H9 (cell line): ENCODE measurements at regions not wholly inside any gene's neighbourhood (a gene's known extent, or its start where the extent isn't known, plus 50 kb on each side); places are given as distances from the start of the nearest gene placed in this dataset.

Experiments used
- DNase-seq: peaks from one replicate; pipeline ENCODE4 v3.0.0-alpha.2; 2017
- H2AFZ ChIP-seq: one replicate; pipeline ENCODE4 v1.6.1; 2013; ENCODE audit warnings: mild to moderate bottlenecking, low read length, control low read depth, moderate library complexity
- H2AK5ac ChIP-seq: 2 replicates; pipeline ENCODE4 v1.6.1; 2013; ENCODE audit warnings: low read length, control low read depth, mixed read lengths; ENCODE audit not compliant: insufficient read length
- H2BK120ac ChIP-seq: one replicate; pipeline ENCODE4 v1.6.1; 2013; ENCODE audit warnings: low read depth, mild to moderate bottlenecking, low read length, control low read depth, inconsistent platforms; ENCODE audit not compliant: poor library complexity, severe bottlenecking
- H2BK12ac ChIP-seq: 2 replicates; pipeline ENCODE4 v1.6.1; 2013; ENCODE audit warnings: low read length, control low read depth, mixed read lengths, low read depth; ENCODE audit not compliant: insufficient read length
- H2BK15ac ChIP-seq: 2 replicates; pipeline ENCODE4 v1.6.1; 2013; ENCODE audit warnings: low read depth, low read length, control low read depth
- H2BK20ac ChIP-seq: one replicate; pipeline ENCODE4 v1.6.1; 2013; ENCODE audit warnings: low read depth, mild to moderate bottlenecking, low read length, control low read depth, inconsistent platforms; ENCODE audit not compliant: poor library complexity, severe bottlenecking
- H2BK5ac ChIP-seq: 2 replicates; pipeline ENCODE4 v1.6.1; 2013; ENCODE audit warnings: low read length, control low read depth, mixed read lengths; ENCODE audit not compliant: insufficient read length
- H3K14ac ChIP-seq: 2 replicates; pipeline ENCODE4 v1.6.1; 2013; ENCODE audit warnings: low read length, control low read depth; ENCODE audit not compliant: insufficient read depth
- H3K18ac ChIP-seq: 2 replicates; pipeline ENCODE4 v1.6.1; 2013; ENCODE audit warnings: low read depth, mild to moderate bottlenecking, mixed read lengths, low read length, control low read depth; ENCODE audit not compliant: insufficient read length
- H3K23ac ChIP-seq: 2 replicates; pipeline ENCODE4 v1.6.1; 2013; ENCODE audit warnings: low read length, control low read depth, mixed read lengths, low read depth; ENCODE audit not compliant: insufficient read length
- H3K23me2 ChIP-seq: 2 replicates; pipeline ENCODE4 v1.6.1; 2013; ENCODE audit warnings: low read depth, mild to moderate bottlenecking, mixed read lengths, low read length, control low read depth; ENCODE audit not compliant: insufficient read length, poor library complexity, severe bottlenecking
- H3K27ac ChIP-seq: 2 replicates; pipeline ENCODE4 v1.5.1; 2013; ENCODE audit warnings: low read length, control low read depth, mixed read lengths, low read depth; ENCODE audit not compliant: insufficient read length
- H3K27me3 ChIP-seq: 2 replicates; pipeline ENCODE4 v1.6.1; 2013; ENCODE audit warnings: low read length, control low read depth, inconsistent platforms; ENCODE audit not compliant: insufficient read depth
- H3K4ac ChIP-seq: 2 replicates; pipeline ENCODE4 v1.6.1; 2013; ENCODE audit warnings: low read depth, mild to moderate bottlenecking, control low read depth, inconsistent platforms, low read length, moderate library complexity
- H3K4me1 ChIP-seq: 2 replicates; pipeline ENCODE4 v1.6.1; 2013; ENCODE audit warnings: low read length, control low read depth, inconsistent platforms; ENCODE audit not compliant: insufficient read depth
- H3K4me2 ChIP-seq: 2 replicates; pipeline ENCODE4 v1.6.1; 2013; ENCODE audit warnings: low read length, control low read depth, mixed read lengths; ENCODE audit not compliant: insufficient read length, insufficient read depth
- H3K56ac ChIP-seq: 2 replicates; pipeline ENCODE4 v1.6.1; 2013; ENCODE audit warnings: low read depth, mild to moderate bottlenecking, mixed read lengths, low read length, control low read depth; ENCODE audit not compliant: insufficient read length
- H3K79me1 ChIP-seq: 2 replicates; pipeline ENCODE4 v1.6.1; 2013; ENCODE audit warnings: low read depth, mild to moderate bottlenecking, moderate library complexity, low read length, control low read depth, inconsistent platforms; ENCODE audit not compliant: insufficient read depth, poor library complexity, severe bottlenecking
- H3K79me2 ChIP-seq: 2 replicates; pipeline ENCODE4 v1.6.1; 2013; ENCODE audit warnings: low read length, control low read depth, inconsistent platforms; ENCODE audit not compliant: insufficient read depth
- H3K9ac ChIP-seq: 2 replicates; pipeline ENCODE4 v1.6.1; 2013; ENCODE audit warnings: low read length, control low read depth, mixed read lengths; ENCODE audit not compliant: insufficient read length; ENCODE audit errors: extremely low read depth
- H3K9me3 ChIP-seq: one replicate; pipeline ENCODE4 v1.6.1; 2013; ENCODE audit warnings: low read depth, low read length, inconsistent platforms; ENCODE audit not compliant: control insufficient read depth
- H3T11ph ChIP-seq: one replicate; pipeline ENCODE4 v1.6.1; 2013; ENCODE audit warnings: mild to moderate bottlenecking, low read length, control low read depth, inconsistent platforms
- H4K20me1 ChIP-seq: one replicate; pipeline ENCODE4 v1.6.1; 2013; ENCODE audit not compliant: control insufficient read depth, insufficient read length, insufficient read depth
- H4K5ac ChIP-seq: 2 replicates; pipeline ENCODE4 v1.6.1; 2013; ENCODE audit warnings: low read depth, mild to moderate bottlenecking, mixed read lengths, low read length, control low read depth; ENCODE audit not compliant: insufficient read length
- H4K8ac ChIP-seq: replicated peaks from 2 replicates; pipeline ENCODE4 v1.6.1; 2013; ENCODE audit warnings: low read length, control low read depth, mixed read lengths, low read depth; ENCODE audit not compliant: insufficient read length
- H4K91ac ChIP-seq: 2 replicates; pipeline ENCODE4 v1.6.1; 2013; ENCODE audit warnings: low read depth, mild to moderate bottlenecking, moderate library complexity, mixed read lengths, low read length, control low read depth; ENCODE audit not compliant: insufficient read length
- H3K27ac Mint-ChIP-seq, 3 experiments: 2 replicates in 2 of 3; 3 replicates in 1 of 3; pipeline ENCODE4 v1.8.0; 2020 to 2021; ENCODE audit warnings: mixed read lengths in 3 of 3, mild to moderate bottlenecking in 1 of 3, moderate library complexity in 1 of 3
- H3K27me3 Mint-ChIP-seq: 2 replicates; pipeline ENCODE4 v1.8.0; 2021; ENCODE audit warnings: low read depth, mild to moderate bottlenecking, moderate library complexity, mixed read lengths
- H3K36me3 Mint-ChIP-seq, 3 experiments: 2 replicates in 2 of 3; 3 replicates in 1 of 3; pipeline ENCODE4 v1.8.0; 2020 to 2021; ENCODE audit warnings: low read depth in 3 of 3, mixed read lengths in 3 of 3; ENCODE audit not compliant: insufficient read depth in 1 of 3
- H3K4me1 Mint-ChIP-seq, 2 experiments: 2 replicates each; pipeline ENCODE4 v1.8.0; 2020; ENCODE audit warnings: mixed read lengths in 2 of 2
- H3K4me3 Mint-ChIP-seq, 2 experiments: 2 replicates in 1 of 2; 3 replicates in 1 of 2; pipeline ENCODE4 v1.8.0; 2020 to 2021; ENCODE audit warnings: mild to moderate bottlenecking in 2 of 2, mixed read lengths in 2 of 2, moderate library complexity in 1 of 2
- H3K9me3 Mint-ChIP-seq, 2 experiments: 2 replicates in 1 of 2; 3 replicates in 1 of 2; pipeline ENCODE4 v1.8.0; 2020; ENCODE audit warnings: mild to moderate bottlenecking in 2 of 2, mixed read lengths in 2 of 2, moderate library complexity in 1 of 2
- CTCF ChIP-seq: fragments of 200-600 bp; sonication (generic); conservative IDR thresholded peaks from 3 replicates; pipeline ENCODE4 v1.8.0; 2021; ENCODE audit warnings: antibody characterized with exemption, mild to moderate bottlenecking
- WGBS: extraction: QIAGEN DNeasy Blood & Tissue Kit; methylation state at CpG from one replicate; pipeline ENCODE4 v1.1.7; 2013; ENCODE audit warnings: missing lambda C conversion rate, low lambda C conversion rate, mixed read lengths; ENCODE audit not compliant: insufficient read length; ENCODE audit errors: extremely low coverage; 5-methylcytosine and 5-hydroxymethylcytosine counted together

- Mint-ChIP-seq H3K4me3 (no peak overlapping the region), H3K27me3 (no peaks in the 10 kb centered on the region), H3K4me1 (no peaks in the 10 kb centered on the region), H3K27ac (no peak overlapping the region), H3K36me3 (0 out of 7 replicates have a peak, but pooled peaks cover 0 to 2% (median 0%) of the 10 kb centered on the region in 3 experiments), H3K9me3 (peaks cover 2 to 5% of the 10 kb centered on the region in 2 experiments; a peak in 2 of 5 replicates)
- Histone ChIP-seq H2BK120ac (no peak overlapping the region), H3K79me1 (no peaks in the 10 kb centered on the region), H4K8ac (no peak overlapping the region), H2AFZ (no peak overlapping the region), H3K4ac (no peak overlapping the region), H3K4me1 (no peaks in the 10 kb centered on the region), H3K9ac (no peak overlapping the region), H3K23me2 (no peaks in the 10 kb centered on the region), H2BK15ac (no peak overlapping the region), H3K14ac (no peak overlapping the region), H3K18ac (no peak overlapping the region), H3K79me2 (no peaks in the 10 kb centered on the region), H4K5ac (no peak overlapping the region), H3K23ac (no peak overlapping the region), H2BK5ac (no peak overlapping the region), H2BK20ac (no peak overlapping the region), H4K91ac (no peak overlapping the region), H3K27me3 (no peaks in the 10 kb centered on the region), H3K27ac (no peak overlapping the region), H4K20me1 (no peaks in the 10 kb centered on the region), H3K56ac (no peak overlapping the region), H2AK5ac (no peak overlapping the region), H2BK12ac (no peak overlapping the region), H3K9me3 (no peaks in the 10 kb centered on the region), H3T11ph (no peak overlapping the region), H3K4me2 (no peak overlapping the region)
- DNase-seq, result no peak
- WGBS, result no CpG with 5 or more reads among the region's 12 CpGs
- no peak for TF ChIP-seq CTCF
These were observed 50.5 kb upstream of the HAPSTR1 start for GRCh38 chr16:9040800-9041412.
